ENCODE measurements at regions not wholly inside any gene's neighbourhood (a gene's known extent, or its start where the extent isn't known, plus 50 kb on each side); places are given as distances from the start of the nearest gene placed in this dataset.

DNA sequence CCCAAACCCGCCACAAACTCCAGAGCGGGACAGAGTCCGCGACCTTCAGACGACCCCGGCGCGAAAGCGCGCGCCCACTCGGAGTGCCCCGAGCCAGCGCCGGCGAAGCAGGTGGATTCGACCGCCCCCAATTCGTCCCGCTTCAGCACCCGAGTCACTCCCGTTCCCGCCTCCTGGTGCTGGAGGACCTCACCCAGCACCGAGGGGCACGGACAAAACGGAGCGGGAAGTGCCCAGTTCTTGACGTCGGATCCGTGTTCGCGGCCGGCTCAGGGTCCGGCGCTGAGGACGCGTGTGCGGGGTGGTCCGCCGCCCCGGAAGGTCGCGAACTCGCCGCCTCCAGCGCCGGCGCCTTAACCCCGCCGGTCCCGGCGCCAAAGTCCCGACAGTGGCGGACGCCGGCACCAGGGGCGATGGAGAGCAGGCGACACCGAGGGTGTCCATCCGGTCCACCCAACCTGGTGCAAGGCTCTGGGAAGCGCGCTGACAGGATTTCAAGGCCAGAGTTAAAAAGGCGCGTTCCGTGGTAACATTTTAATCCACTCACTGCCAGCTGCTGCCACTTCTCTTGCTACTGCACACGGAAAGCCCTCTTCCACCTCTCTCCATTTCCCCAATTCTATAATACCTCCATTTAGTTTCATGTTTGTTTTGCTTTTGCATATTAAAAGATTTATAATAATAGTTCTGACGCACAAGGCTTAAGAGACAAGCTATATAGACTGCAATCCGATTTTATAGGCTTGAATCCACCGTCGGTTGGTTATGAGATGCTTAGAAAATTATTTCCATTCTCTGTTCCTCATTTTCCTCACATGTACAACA is 240.0 kb upstream of the CPNE8 start:
- Histone ChIP-seq H3K9ac (no peak overlapping the region), H2AFZ (ENCODE audit: low read depth) (no peak overlapping the region), H3K4me3 (ENCODE audit: low read depth in 2 of 2, low read length in 1 of 2) (no peak overlapping the region), H3K27me3 (ENCODE audit: insufficient read depth) (no peaks in the 10 kb centered on the region), H3K36me3 (replicated peaks in 1 of 2; ENCODE audit: control insufficient read depth in 1 of 2, insufficient read depth in 2 of 2, low read length in 1 of 2) (no peaks in the 10 kb centered on the region), H3K9me3 (no peaks in the 10 kb centered on the region; the same call in 1 of the 2 replicates), H3K4me1 (ENCODE audit: control insufficient read depth in 1 of 2, insufficient read depth in 2 of 2, low read depth in 1 of 2, low read length in 1 of 2) (no peaks in the 10 kb centered on the region), H3K9me2 (no peaks in the 10 kb centered on the region), H3F3A (replicated peaks; ENCODE audit: insufficient read depth) (no peaks in the 10 kb centered on the region), H3K4me2 (no peak overlapping the region), H3K27ac (ENCODE audit: low read depth in 2 of 2, low read length in 1 of 2) (no peak overlapping the region), H3K79me2 (ENCODE audit: insufficient read depth) (no peaks in the 10 kb centered on the region), H4K20me1 (ENCODE audit: insufficient read depth) (no peaks in the 10 kb centered on the region)
- ChIA-PET CTCF (no interaction called here), POLR2A (no interaction called here)
- WGBS (ENCODE audit: low lambda C conversion rate) = 68% methylated on average over 50 of the region's 70 CpGs
- peak; percentile 9 for DNase-seq
- no peak for TF ChIP-seq YY1 (IDR thresholded peaks at IDR 0.05; ENCODE audit: low read depth)
- TF ChIP-seq, protein P1, sequence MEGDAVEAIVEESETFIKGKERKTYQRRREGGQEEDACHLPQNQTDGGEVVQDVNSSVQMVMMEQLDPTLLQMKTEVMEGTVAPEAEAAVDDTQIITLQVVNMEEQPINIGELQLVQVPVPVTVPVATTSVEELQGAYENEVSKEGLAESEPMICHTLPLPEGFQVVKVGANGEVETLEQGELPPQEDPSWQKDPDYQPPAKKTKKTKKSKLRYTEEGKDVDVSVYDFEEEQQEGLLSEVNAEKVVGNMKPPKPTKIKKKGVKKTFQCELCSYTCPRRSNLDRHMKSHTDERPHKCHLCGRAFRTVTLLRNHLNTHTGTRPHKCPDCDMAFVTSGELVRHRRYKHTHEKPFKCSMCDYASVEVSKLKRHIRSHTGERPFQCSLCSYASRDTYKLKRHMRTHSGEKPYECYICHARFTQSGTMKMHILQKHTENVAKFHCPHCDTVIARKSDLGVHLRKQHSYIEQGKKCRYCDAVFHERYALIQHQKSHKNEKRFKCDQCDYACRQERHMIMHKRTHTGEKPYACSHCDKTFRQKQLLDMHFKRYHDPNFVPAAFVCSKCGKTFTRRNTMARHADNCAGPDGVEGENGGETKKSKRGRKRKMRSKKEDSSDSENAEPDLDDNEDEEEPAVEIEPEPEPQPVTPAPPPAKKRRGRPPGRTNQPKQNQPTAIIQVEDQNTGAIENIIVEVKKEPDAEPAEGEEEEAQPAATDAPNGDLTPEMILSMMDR (IDR thresholded peaks at IDR 0.05) = peak; percentile 34; the same call in 1 of the 2 replicates

DNA sequence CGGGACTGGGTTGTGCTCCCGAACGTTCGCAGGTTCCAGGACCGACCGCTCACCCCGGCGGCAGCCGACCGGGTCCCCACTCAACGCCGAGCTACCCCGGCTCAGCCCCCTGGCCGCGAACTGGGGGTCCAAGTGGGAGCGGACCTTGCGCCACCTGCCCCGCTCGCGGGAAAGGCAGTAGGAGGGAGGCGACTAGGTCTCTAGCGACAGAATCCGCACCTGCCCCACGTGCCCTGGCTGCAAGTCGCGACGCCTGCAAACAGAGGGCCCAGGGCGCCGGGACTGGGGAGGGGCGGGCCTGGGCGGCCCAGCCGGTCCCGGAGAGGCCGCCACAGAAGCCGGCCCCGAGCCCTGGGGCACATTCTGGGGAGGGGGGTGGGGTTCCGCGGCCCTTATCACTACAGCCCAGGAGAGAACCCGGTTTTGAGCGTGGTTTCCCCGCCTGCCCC is 239.2 kb upstream of the CPNE8 start:
- Histone ChIP-seq H3K4me3 (ENCODE audit: low read depth in 2 of 2, low read length in 1 of 2) (no peak overlapping the region), H3K79me2 (ENCODE audit: insufficient read depth) (no peaks in the 10 kb centered on the region), H3K9me3 (no peaks in the 10 kb centered on the region; the same call in 1 of the 2 replicates), H3K9ac (no peak overlapping the region), H3K4me1 (ENCODE audit: control insufficient read depth in 1 of 2, insufficient read depth in 2 of 2, low read depth in 1 of 2, low read length in 1 of 2) (no peaks in the 10 kb centered on the region), H4K20me1 (ENCODE audit: insufficient read depth) (no peaks in the 10 kb centered on the region), H3K4me2 (no peak overlapping the region), H3F3A (replicated peaks; ENCODE audit: insufficient read depth) (no peaks in the 10 kb centered on the region), H2AFZ (ENCODE audit: low read depth) (no peak overlapping the region), H3K36me3 (replicated peaks in 1 of 2; ENCODE audit: control insufficient read depth in 1 of 2, insufficient read depth in 2 of 2, low read length in 1 of 2) (no peaks in the 10 kb centered on the region), H3K27me3 (ENCODE audit: insufficient read depth) (no peaks in the 10 kb centered on the region), H3K9me2 (no peaks in the 10 kb centered on the region), H3K27ac (ENCODE audit: low read depth in 2 of 2, low read length in 1 of 2) (no peak overlapping the region)
- DNase-seq = peak; percentile 14
- POLR2A ChIA-PET = no interaction called here
- WGBS (ENCODE audit: low lambda C conversion rate) = 90% methylated on average over 26 of the region's 41 CpGs
- TF ChIP-seq GATA2 (CRISPR knock-in tag; IDR thresholded peaks at IDR 0.05) (no peak), TEAD4 (IDR thresholded peaks at IDR 0.05; ENCODE audit: borderline replicate concordance, insufficient read depth) (no peak), MXI1 (IDR thresholded peaks at IDR 0.05; ENCODE audit: low read depth, low read length) (no peak), EP300 (IDR thresholded peaks at IDR 0.05; ENCODE audit: borderline replicate concordance in 1 of 2, low read depth in 1 of 2, low read length in 1 of 2) (no peak), POLR2AphosphoS5 (IDR thresholded peaks at IDR 0.05; ENCODE audit: low read depth, low read length) (no peak), FOXJ3 (CRISPR knock-in tag; IDR thresholded peaks at IDR 0.05) (no peak), RXRA (IDR thresholded peaks at IDR 0.05; ENCODE audit: borderline replicate concordance, low read depth) (no peak), GABPA (IDR thresholded peaks at IDR 0.05; ENCODE audit: low read depth) (no peak), JUND (IDR thresholded peaks at IDR 0.05) (no peak), RAD21 (IDR thresholded peaks at IDR 0.05; ENCODE audit: low read length) (no peak)
- TF ChIP-seq, protein P2, sequence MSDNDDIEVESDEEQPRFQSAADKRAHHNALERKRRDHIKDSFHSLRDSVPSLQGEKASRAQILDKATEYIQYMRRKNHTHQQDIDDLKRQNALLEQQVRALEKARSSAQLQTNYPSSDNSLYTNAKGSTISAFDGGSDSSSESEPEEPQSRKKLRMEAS (IDR thresholded peaks at IDR 0.05; ENCODE audit: low read depth) = no peak
- TF ChIP-seq, protein P1 (IDR thresholded peaks at IDR 0.05) = no peak
- TF ChIP-seq, protein P3, sequence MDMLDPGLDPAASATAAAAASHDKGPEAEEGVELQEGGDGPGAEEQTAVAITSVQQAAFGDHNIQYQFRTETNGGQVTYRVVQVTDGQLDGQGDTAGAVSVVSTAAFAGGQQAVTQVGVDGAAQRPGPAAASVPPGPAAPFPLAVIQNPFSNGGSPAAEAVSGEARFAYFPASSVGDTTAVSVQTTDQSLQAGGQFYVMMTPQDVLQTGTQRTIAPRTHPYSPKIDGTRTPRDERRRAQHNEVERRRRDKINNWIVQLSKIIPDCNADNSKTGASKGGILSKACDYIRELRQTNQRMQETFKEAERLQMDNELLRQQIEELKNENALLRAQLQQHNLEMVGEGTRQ (IDR thresholded peaks at IDR 0.05; ENCODE audit: borderline replicate concordance, low read depth, low read length) = no peak
- CTCF ChIA-PET = no interaction called here

Measured in SK-N-SH (cell line).